Stimulated activated CD4-positive, alpha-beta T cell treated with anti-CD3 and anti-CD28 coated beads, Interleukin-12 subunit alpha, Interleukin-12 subunit beta, amount 100 ng/mL, for 24 hours (primary cell): ENCODE measurements at regions not wholly inside any gene's neighbourhood (a gene's known extent, or its start where the extent isn't known, plus 50 kb on each side); places are given as distances from the start of the nearest gene placed in this dataset.
"Not testable (repeated sequence)": the region's sequence is repeated elsewhere in the genome, so short reads cannot be mapped to it uniquely, and the experiment has no call there.

Experiments
- DNase-seq, 2 experiments: peaks; one replicate each; pipeline ENCODE4 v3.0.0-alpha.2; 2020; ENCODE audit warnings: low read depth in 2 of 2

- DNase-seq: no peak
These were observed 80.0 kb upstream of the TAB2 start for GRCh38 chr6:149237464-149237863.

DNA sequence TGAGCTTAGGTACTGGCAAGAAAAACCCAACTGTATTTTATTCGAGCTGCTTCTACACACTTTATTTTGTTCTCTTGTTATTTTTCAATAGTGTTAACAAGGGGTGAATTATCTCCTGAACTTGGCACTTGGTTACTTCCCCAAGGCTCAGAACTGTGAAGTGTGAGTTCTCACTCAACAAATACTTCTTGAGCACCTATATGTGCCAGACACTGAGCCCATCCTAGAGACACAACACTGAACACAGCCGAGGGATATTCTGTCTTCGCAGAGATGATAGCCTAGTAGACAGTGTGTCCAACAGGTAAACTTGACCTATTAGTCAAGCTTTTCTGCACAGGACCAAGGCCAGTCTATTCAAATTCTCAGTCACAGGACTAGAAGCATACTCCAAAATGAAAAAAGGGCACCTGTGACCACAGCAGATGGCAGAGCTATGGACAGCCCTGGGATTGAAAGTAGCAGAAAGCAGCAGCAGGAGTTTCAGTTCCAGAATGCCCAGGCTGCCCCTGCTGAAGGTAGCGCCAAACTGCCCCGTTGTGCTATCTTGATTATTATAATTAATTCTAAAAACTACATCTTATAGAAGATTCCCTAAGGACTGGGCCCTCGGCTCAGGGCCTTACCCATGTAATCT is 77.8 kb upstream of the TAB2 start:
- DNase-seq: no peak

- DNase-seq: no peak
These were observed 74.6 kb upstream of the TAB2 start for GRCh38 chr6:149242883-149243282.

DNA sequence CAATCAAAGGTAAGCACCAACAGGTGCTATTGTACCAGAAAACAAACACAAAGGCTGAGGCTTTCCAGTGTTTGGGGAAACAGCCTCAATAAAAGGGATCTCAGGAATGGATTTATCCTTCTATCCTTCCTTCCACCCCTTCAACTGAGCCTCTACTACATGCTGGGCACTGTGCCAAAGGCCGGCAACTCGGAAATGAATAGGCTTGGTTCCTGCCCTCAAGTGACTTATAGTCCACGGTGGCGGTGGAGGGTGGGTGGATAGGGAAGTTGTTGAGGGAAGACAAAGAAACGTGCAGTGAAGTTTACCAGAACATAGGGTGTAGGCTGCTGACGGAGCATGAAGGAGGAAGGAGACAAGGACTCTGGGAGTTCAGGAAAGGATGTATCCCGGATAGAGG is 73.4 kb upstream of the TAB2 start:
- no peak for DNase-seq

- DNase-seq: no peak
These were observed 70.7 kb upstream of the TAB2 start for GRCh38 chr6:149246691-149247384.

DNA sequence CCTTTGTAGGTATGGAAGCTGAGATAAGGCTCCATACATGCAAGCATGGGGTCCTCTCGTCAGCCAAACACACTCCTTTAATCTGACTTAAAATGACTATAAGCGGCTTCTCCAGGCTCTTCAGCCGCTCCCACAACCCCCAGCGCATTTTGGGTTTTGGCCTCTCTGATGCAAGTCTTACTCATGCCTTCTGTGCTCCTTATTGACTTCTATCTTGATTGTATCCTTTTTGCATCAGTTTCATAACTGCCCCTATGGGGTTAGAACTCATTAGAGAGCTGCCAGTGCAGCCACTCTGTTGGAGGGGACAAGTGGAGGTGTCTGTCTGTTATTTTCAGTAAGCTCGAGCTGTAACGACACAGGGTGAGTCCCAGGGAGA is 70.1 kb upstream of the TAB2 start:
- no peak for DNase-seq

GRCh38 chr6:149248263-149248662 is 69.2 kb upstream of the TAB2 start:
- not testable (repeated sequence) for DNase-seq

DNA sequence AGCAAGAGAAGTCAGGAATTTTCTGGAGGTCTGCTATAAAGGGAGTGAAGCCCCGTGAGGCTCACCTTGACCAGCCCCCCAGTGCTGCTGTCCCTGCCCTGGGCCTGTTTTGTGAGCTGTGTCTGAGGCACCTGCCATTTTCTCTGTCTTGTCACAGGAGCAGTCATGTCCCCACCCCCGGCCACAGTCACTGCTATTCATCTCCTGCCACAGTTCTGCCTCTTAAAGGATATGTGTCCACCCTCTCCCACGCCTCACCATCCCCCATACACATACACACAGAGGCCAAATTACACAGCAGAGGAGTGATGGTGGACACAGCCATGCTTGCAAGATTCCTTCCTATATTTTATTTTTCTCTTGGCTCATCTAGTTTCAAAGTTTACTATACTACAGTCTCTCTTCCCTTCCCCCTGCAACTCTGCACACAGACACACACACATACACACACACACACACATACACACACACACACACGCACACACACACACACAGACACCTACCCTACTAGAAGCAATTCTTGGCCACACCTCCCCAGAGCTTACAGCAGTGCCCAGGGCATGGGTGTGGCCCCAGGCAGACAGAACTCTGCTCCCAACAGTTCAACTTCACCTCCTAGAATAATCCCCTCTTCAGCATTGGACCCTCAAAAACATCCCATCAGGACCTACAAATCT is 68.7 kb upstream of the TAB2 start:
- DNase-seq: no peak

- no peak for DNase-seq
These were observed 67.8 kb upstream of the TAB2 start for GRCh38 chr6:149249370-149250357.

- DNase-seq: no peak
These were observed 66.6 kb upstream of the TAB2 start for GRCh38 chr6:149250951-149251350.

DNA sequence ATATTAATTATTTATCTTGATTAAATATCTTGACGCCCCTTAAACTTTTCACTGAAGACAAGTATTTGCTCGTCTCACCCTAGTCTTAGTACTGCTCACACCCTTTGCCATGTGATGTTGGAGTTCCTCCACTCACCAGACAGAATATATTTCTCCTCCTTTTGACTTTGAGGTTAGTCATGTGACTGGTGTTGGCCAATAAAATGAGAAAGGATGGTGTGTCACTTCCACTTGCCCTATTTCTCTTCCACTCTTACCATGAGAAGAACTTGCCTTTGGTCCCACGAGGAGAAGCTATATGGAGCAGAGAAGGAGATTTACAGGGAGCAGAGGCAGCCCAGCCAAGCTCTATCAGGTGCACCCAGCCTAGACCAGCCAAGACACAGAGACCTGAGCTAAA is 64.9 kb upstream of the TAB2 start:
- DNase-seq: no peak

- no peak for DNase-seq
These were observed 63.3 kb upstream of the TAB2 start for GRCh38 chr6:149254253-149254652.

DNA sequence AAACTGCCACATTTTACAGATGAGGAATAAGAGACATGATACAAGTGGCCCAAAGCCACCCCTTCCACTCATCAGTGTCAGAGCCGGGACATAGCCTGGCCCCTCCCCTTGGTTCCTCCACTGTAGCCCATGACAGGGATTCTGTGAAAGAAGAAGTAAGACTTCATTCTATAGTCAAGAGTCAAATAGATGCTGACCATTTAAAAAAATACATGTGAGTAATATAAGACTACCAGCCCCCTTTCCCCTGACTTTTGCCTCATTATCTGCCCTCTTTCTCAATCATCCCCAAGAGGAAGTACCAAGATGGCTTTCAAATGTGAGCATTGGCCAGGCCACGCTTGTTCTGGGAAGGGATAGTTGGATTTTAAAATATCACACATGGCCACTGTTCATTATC is 57.8 kb upstream of the TAB2 start:
- no peak for DNase-seq

DNA sequence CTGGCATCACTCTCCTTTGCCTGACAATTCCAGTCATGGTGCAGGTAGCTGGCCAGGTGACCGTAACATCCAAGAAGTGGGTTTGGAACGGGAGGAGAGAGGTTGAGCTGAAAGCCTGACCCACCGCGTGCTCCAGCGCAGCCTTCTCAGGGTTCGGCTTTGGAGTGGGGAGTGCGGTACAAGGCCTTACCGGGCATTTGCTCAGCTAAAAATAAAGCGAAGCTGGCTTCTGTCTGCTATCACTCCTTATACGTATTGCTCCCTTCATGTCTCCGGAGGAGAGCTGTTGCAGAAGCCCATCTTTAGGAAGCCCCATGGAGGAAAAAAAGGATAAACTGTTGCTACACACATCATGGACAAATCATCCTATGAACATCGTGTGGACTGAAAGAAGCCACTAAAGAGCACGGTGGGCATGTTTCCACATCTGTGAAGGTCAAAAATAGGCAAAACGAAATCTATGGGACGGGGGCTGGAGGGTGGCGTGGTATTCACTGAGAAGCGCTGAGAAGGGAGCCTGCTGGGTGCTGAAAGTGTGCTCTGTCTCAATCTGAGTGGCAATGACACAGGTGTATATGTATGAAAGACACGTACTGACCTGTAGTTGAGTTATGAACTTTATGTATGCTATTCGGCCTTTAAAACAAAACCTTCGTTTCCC is 57.2 kb upstream of the TAB2 start:
- DNase-seq: no peak

GRCh38 chr6:149261364-149262040 is 56.0 kb upstream of the TAB2 start:
- no peak for DNase-seq

GRCh38 chr6:149263321-149263720 is 54.2 kb upstream of the TAB2 start:
- no peak for DNase-seq

DNA sequence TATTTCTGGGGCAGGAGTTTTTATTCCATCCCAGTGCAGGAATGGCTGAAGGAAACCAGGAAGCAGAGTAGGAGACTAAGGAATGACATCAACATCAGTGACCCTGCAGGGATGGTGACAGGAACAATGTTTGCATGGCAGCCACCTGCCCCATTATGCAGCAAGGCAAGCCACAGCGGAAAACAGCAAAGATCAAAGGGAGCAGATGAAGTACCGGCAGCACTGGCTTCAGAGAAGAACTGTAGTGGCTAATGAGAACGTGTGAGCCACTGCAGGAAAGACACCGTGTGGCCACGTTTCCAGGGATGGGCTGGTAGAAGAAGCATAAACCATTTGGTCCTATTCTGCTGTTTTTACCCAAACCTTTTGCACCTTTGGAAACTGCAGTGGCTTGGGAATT is 52.9 kb upstream of the TAB2 start:
- peak in 1 of 2 experiments; percentile 14 for DNase-seq

- no peak for DNase-seq
These were observed 51.6 kb upstream of the TAB2 start for GRCh38 chr6:149265945-149266344.

DNA sequence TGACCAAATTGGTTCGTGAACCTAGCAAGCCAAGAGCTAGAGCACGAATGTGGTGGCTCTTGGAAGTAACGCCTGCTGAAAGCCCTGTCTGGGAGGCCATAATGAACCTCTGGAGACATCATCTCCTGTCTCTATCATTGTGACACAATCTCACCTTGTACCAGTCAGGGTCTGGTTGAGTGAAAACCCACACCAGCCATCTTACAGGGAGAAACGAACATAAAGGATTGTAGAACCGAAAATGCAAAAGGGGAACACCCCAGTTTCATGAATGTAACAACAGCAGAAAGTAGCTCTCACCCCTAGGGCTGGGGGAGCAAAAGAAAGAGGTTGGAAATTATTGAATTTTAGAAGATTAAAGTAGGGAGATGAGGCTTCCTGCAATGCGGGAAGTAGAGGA is 50.9 kb upstream of the TAB2 start:
- DNase-seq: no peak

GRCh38 chr6:149267072-149267471 is 50.4 kb upstream of the TAB2 start:
- DNase-seq: no peak

- DNase-seq: no peak
These were observed 49.9 kb upstream of the TAB2 start for GRCh38 chr6:149267513-149268043.
